Neural progenitor cell (in vitro differentiated cells): ENCODE measurements at regions not wholly inside any gene's neighbourhood (a gene's known extent, or its start where the extent isn't known, plus 50 kb on each side); places are given as distances from the start of the nearest gene placed in this dataset.
A peak's percentile ranks its signal among the peaks of the same experiment; 100 is the strongest.

Experiments
- DNase-seq: peaks from one replicate; pipeline ENCODE4 v3.0.0-alpha.2; 2016; ENCODE audit warnings: low spot score
- H2AFZ ChIP-seq: fragments of 200-600 bp; sonication (generic); replicated peaks from 2 replicates; pipeline ENCODE4 v1.6.1; 2016; ENCODE audit warnings: antibody characterized with exemption
- H3F3A ChIP-seq: fragments of 200-600 bp; sonication (generic); 2 replicates; pipeline ENCODE4 v1.6.1; 2016; ENCODE audit warnings: antibody characterized with exemption, low read depth
- H3K27ac ChIP-seq: fragments of 200-600 bp; sonication (generic); 2 replicates; pipeline ENCODE4 v1.5.1; 2016; ENCODE audit warnings: mild to moderate bottlenecking
- H3K27me3 ChIP-seq: fragments of 200-600 bp; sonication (generic); 2 replicates; pipeline ENCODE4 v1.6.1; 2016; ENCODE audit warnings: mild to moderate bottlenecking, moderate library complexity
- H3K36me3 ChIP-seq: fragments of 200-600 bp; sonication (generic); 2 replicates; pipeline ENCODE4 v1.5.1; 2016
- H3K4me1 ChIP-seq: fragments of 200-600 bp; sonication (generic); 2 replicates; pipeline ENCODE4 v1.6.1; 2016; ENCODE audit warnings: mixed run types
- H3K4me2 ChIP-seq: fragments of 200-600 bp; sonication (generic); 2 replicates; pipeline ENCODE4 v1.6.1; 2016
- H3K4me3 ChIP-seq: fragments of 200-600 bp; sonication (generic); 2 replicates; pipeline ENCODE4 v1.5.1; 2016
- H3K79me2 ChIP-seq: fragments of 200-600 bp; sonication (generic); 2 replicates; pipeline ENCODE4 v1.6.1; 2016; ENCODE audit warnings: low read depth
- H3K9ac ChIP-seq: fragments of 200-600 bp; sonication (generic); 2 replicates; pipeline ENCODE4 v1.6.1; 2016
- H3K9me3 ChIP-seq: fragments of 200-600 bp; sonication (generic); 2 replicates; pipeline ENCODE4 v1.5.1; 2016; ENCODE audit warnings: low read depth
- H4K20me1 ChIP-seq: fragments of 200-600 bp; sonication (generic); 2 replicates; pipeline ENCODE4 v1.6.1; 2016; ENCODE audit warnings: low read depth
- H3K27ac Mint-ChIP-seq: 3 replicates; pipeline ENCODE4 v1.8.0; 2021; ENCODE audit warnings: mixed read lengths
- H3K27me3 Mint-ChIP-seq: 2 replicates; pipeline ENCODE4 v1.8.0; 2022; ENCODE audit warnings: low read depth, mild to moderate bottlenecking, inconsistent platforms, moderate library complexity, mixed read lengths; ENCODE audit not compliant: insufficient read depth
- H3K36me3 Mint-ChIP-seq: 3 replicates; pipeline ENCODE4 v1.8.0; 2021; ENCODE audit warnings: mixed read lengths
- H3K4me1 Mint-ChIP-seq: 3 replicates; pipeline ENCODE4 v1.8.0; 2021; ENCODE audit warnings: mixed read lengths
- H3K4me3 Mint-ChIP-seq: 3 replicates; pipeline ENCODE4 v1.8.0; 2021; ENCODE audit warnings: mild to moderate bottlenecking, moderate library complexity, mixed read lengths
- H3K9me3 Mint-ChIP-seq: 3 replicates; pipeline ENCODE4 v1.8.0; 2020; ENCODE audit warnings: mixed read lengths
- EZH2 ChIP-seq: fragments of 200-600 bp; sonication (generic); IDR thresholded peaks from 2 replicates; pipeline ENCODE4 v1.6.1; 2017; ENCODE audit warnings: antibody characterized with exemption, mild to moderate bottlenecking, moderate library complexity
- EZH2phosphoT487 ChIP-seq: fragments of 200-600 bp; sonication (generic); IDR thresholded peaks from 2 replicates; pipeline ENCODE4 v1.6.1; 2017; ENCODE audit warnings: antibody characterized with exemption
- TF ChIP-seq, protein P1 (sequence below): fragments of 200-600 bp; sonication (generic); IDR thresholded peaks from 2 replicates; pipeline ENCODE4 v1.5.1; 2017; ENCODE audit warnings: antibody characterized with exemption, mild to moderate bottlenecking

DNA sequence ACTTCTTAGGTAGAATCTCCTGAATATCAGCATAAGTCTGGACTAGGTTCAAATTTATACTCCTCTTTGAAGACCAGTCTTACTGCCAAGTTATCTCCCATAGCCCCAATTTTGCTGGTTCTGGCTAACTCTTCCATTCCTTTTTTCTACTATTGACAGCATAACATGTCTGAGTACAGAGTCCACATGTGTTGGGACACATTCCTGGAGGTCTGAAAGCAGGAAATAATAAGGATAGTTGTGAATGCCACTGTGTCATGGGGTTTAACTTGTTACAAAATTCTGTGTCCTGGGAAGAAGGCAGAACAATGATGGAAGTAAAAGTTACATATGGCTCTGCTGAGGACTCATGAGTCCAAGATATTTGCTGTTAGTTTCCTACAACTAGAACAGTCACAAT, 57.4 kb upstream of the ZBTB20 start:
- no peak overlapping the region for H3K27ac ChIP-seq
- Mint-ChIP-seq H3K27ac (no peak overlapping the region), H3K4me3 (no peak overlapping the region), H3K27me3 (no peaks in the 10 kb centered on the region), H3K36me3 (no peaks in the 10 kb centered on the region), H3K9me3 (no peaks in the 10 kb centered on the region), H3K4me1 (peaks cover 4% of the 10 kb centered on the region)
- H3K36me3 ChIP-seq = no peaks in the 10 kb centered on the region
- no peak overlapping the region for H2AFZ ChIP-seq
- no peak overlapping the region for H3K9ac ChIP-seq
- no peaks in the 10 kb centered on the region for H3K79me2 ChIP-seq
- H3K27me3 ChIP-seq = no peaks in the 10 kb centered on the region
- DNase-seq = no peak
- H3F3A ChIP-seq = peaks cover 5% of the 10 kb centered on the region
- no peaks in the 10 kb centered on the region for H4K20me1 ChIP-seq
- no peaks in the 10 kb centered on the region for H3K9me3 ChIP-seq
- H3K4me2 ChIP-seq = no peak overlapping the region
- no peak overlapping the region for H3K4me3 ChIP-seq
- TF ChIP-seq EZH2phosphoT487 = no peak
- no peak for TF ChIP-seq EZH2
- TF ChIP-seq, protein P1, sequence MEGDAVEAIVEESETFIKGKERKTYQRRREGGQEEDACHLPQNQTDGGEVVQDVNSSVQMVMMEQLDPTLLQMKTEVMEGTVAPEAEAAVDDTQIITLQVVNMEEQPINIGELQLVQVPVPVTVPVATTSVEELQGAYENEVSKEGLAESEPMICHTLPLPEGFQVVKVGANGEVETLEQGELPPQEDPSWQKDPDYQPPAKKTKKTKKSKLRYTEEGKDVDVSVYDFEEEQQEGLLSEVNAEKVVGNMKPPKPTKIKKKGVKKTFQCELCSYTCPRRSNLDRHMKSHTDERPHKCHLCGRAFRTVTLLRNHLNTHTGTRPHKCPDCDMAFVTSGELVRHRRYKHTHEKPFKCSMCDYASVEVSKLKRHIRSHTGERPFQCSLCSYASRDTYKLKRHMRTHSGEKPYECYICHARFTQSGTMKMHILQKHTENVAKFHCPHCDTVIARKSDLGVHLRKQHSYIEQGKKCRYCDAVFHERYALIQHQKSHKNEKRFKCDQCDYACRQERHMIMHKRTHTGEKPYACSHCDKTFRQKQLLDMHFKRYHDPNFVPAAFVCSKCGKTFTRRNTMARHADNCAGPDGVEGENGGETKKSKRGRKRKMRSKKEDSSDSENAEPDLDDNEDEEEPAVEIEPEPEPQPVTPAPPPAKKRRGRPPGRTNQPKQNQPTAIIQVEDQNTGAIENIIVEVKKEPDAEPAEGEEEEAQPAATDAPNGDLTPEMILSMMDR = no peak
- no peaks in the 10 kb centered on the region for H3K4me1 ChIP-seq

DNA sequence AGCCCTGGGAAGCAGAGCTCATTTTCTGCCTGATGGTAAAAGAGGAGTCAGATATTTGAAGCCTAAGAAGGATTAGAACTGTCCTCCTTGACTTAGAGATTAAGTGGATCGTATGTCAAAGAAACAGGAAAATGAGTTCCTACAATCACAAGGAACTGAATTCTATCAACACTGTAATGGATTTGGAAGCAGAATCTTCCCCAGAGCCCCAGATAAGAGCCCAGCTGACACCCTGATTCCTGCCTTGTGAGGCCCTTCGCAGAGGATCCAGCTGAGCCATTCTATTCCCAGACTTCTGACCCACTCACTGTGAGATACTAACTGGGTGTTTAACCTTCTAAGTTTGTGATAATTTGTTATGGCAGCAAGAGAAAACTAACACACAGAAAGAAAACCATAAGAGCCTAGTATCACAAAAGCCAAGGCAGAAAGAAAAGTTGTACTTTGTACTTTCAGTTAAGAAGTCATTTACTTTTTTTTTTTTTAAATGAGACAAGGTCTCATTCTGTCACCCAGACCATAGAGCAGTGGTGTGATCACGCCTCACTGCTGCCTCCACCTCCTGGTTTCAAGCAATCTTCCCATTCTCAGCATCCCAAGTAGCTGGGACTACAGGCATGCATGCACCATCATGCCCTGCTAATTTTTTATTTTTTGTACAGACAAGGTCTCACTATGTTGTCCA, 61.1 kb upstream of the ZBTB20 start:
- H3K4me1 Mint-ChIP-seq = peaks cover 14% of the 10 kb centered on the region

DNA sequence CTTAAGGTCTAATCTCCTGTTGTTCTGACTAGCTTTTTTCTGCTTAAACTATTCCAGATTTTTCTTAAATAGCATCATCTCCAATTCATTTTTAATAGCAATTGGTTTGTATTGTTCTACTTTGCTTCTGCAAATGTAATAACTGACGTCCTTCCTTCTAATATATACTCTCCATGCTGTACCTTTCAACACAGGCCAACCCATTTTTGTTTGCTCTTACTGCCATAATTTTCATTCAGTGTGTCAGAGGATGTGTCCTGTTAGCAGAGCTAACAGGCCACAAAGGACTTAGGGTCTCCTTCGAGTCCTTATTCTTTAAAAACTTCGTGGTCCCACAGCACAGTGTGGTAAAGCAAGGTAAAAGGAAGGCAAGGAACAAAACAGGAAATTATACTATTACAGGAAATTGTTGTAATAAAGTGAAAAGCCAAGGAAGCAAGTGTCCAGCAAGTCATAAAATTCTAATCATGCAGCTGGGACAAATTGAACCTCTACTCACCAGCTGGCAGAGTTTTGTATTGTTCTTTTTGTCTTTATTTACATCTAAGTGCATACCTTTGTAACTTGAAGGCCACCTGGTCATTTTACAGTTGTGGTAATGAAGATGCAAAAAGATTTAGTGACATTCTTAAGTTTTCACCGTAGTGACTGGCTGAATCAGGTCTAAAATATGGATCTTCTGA, 64.9 kb upstream of the ZBTB20 start:
- Histone ChIP-seq H3K4me1 (no peaks in the 10 kb centered on the region), H3K4me3 (no peak overlapping the region), H3K27me3 (no peaks in the 10 kb centered on the region), H3K4me2 (no peak overlapping the region), H3K79me2 (no peaks in the 10 kb centered on the region), H3K9ac (no peak overlapping the region), H4K20me1 (no peaks in the 10 kb centered on the region), H3K36me3 (no peaks in the 10 kb centered on the region), H3K27ac (no peak overlapping the region), H3F3A (peaks cover 5% of the 10 kb centered on the region), H3K9me3 (no peaks in the 10 kb centered on the region), H2AFZ (no peak overlapping the region)
- H3K4me3 Mint-ChIP-seq = no peak overlapping the region
- no peaks in the 10 kb centered on the region for H3K36me3 Mint-ChIP-seq
- DNase-seq = no peak
- H3K27ac Mint-ChIP-seq = peak overlapping the region; percentile 38
- TF ChIP-seq, protein P1 = no peak
- TF ChIP-seq EZH2 = no peak
- no peak for TF ChIP-seq EZH2phosphoT487
- peaks cover 14% of the 10 kb centered on the region for H3K4me1 Mint-ChIP-seq
- peaks cover 2% of the 10 kb centered on the region for H3K9me3 Mint-ChIP-seq
- peaks cover 3% of the 10 kb centered on the region for H3K27me3 Mint-ChIP-seq

More for the DNA sequence above, 61.1 kb upstream of the ZBTB20 start:
- Histone ChIP-seq H3K79me2 (no peaks in the 10 kb centered on the region), H3K9ac (no peak overlapping the region), H3K4me1 (no peaks in the 10 kb centered on the region), H4K20me1 (no peaks in the 10 kb centered on the region), H3F3A (peaks cover 5% of the 10 kb centered on the region), H3K27ac (no peak overlapping the region), H3K9me3 (no peaks in the 10 kb centered on the region), H3K4me2 (no peak overlapping the region), H3K36me3 (no peaks in the 10 kb centered on the region), H3K27me3 (no peaks in the 10 kb centered on the region), H3K4me3 (no peak overlapping the region), H2AFZ (no peak overlapping the region)
- peak overlapping the region; percentile 61 for H3K27ac Mint-ChIP-seq
- TF ChIP-seq EZH2phosphoT487 = no peak
- TF ChIP-seq, protein P1 = no peak
- TF ChIP-seq EZH2 = no peak
- no peaks in the 10 kb centered on the region for H3K36me3 Mint-ChIP-seq
- DNase-seq = no peak
- H3K27me3 Mint-ChIP-seq = no peaks in the 10 kb centered on the region
- no peak overlapping the region for H3K4me3 Mint-ChIP-seq
- no peaks in the 10 kb centered on the region for H3K9me3 Mint-ChIP-seq
